Keratinocyte (primary cell): ENCODE measurements at regions not wholly inside any gene's neighbourhood (a gene's known extent, or its start where the extent isn't known, plus 50 kb on each side); places are given as distances from the start of the nearest gene placed in this dataset.

Source experiments
- CTCF ChIP-seq, 3 experiments: IDR thresholded peaks in 1 of 3; conservative IDR thresholded peaks in 1 of 3; optimal IDR thresholded peaks in 1 of 3; 2 replicates in 2 of 3; 3 replicates in 1 of 3; pipeline versions ENCODE3 to v1.5.1; 2011; ENCODE audit warnings: low read length in 3 of 3, mild to moderate bottlenecking in 3 of 3, moderate library complexity in 2 of 3, control low read depth in 1 of 3, inconsistent platforms in 1 of 3; ENCODE audit not compliant: insufficient read depth in 2 of 3; ENCODE audit errors: extremely low read depth in 1 of 3
- EZH2 ChIP-seq: IDR thresholded peaks from one replicate; pipeline ENCODE4 v1.6.1; 2012; ENCODE audit warnings: inconsistent platforms, mild to moderate bottlenecking, low read length, moderate library complexity

- TF ChIP-seq CTCF (optimal IDR thresholded peaks at IDR 0.05 in 1 of 3, IDR thresholded peaks at IDR 0.05 in 1 of 3, conservative IDR thresholded peaks at IDR 0.05 in 1 of 3; ENCODE audit: extremely low read depth in 1 of 3, insufficient read depth in 2 of 3, low read length in 3 of 3) (no peak), EZH2 (no peak)
Measured at GRCh38 chr16:65890203-65890602, 476.3 kb upstream of the CDH5 start.
